HepG2 (cell line): ENCODE measurements at regions not wholly inside any gene's neighbourhood (a gene's known extent, or its start where the extent isn't known, plus 50 kb on each side); places are given as distances from the start of the nearest gene placed in this dataset.

Experiments
- ATAC-seq: fragments of 200-7000 bp; cut with Tn5 transposase; 3 replicates; pipeline ENCODE4 v1.9.1; 2020; ENCODE audit warnings: mild to moderate bottlenecking, moderate library complexity
- BruUV-seq: library from RNA; stranded (reverse); fragments of 400-500 nt; replicated peaks from 2 replicates; lab custom pipeline; 2021; lab: Mats Ljungman, UMichigan
- CTCF ChIA-PET: fragments of 300-600 bp; formaldehyde crosslinking; extraction: SDS; loops from one replicate; lab custom pipeline; 2021; ENCODE audit warnings: low total read pairs, inconsistent platforms, low intra/inter-chr PET ratio; lab: Yijun Ruan, JAX
- POLR2A ChIA-PET: fragments of 350-600 bp; sonication (Branson Sonifier 250); formaldehyde crosslinking; loops from one replicate; lab custom pipeline; 2020; ENCODE audit warnings: antibody characterized with exemption, inconsistent platforms; lab: Yijun Ruan, JAX
- DNase-seq: peaks from one replicate; pipeline ENCODE4 v3.0.0-alpha.2; 2015; ENCODE audit warnings: low spot score
- FAIRE-seq: peaks from 3 replicates; lab custom pipeline; 2011; peaks lifted over from hg19 to GRCh38; lab: Jason Lieb, UNC
- H2AFZ ChIP-seq: one replicate; pipeline ENCODE4 v1.6.1; 2011; ENCODE audit warnings: low read length, inconsistent platforms
- H3K27ac ChIP-seq: fragments of 300-600 bp; 3 replicates; pipeline ENCODE4 v1.8.0; 2011; ENCODE audit warnings: mixed run types, mild to moderate bottlenecking, mixed read lengths, low read length, inconsistent platforms; ENCODE audit not compliant: insufficient read depth; ENCODE audit errors: extremely low read length
- H3K27me3 ChIP-seq, 2 experiments: fragments of 200-600 bp in 1 of 2; 2 replicates in 1 of 2; 3 replicates in 1 of 2; pipeline versions ENCODE4 v1.6.0 to v1.8.0; 2011; ENCODE audit warnings: low read length in 2 of 2, mild to moderate bottlenecking in 2 of 2, moderate library complexity in 2 of 2, inconsistent platforms in 1 of 2; ENCODE audit not compliant: insufficient read depth in 2 of 2, control insufficient read depth in 1 of 2
- H3K36me3 ChIP-seq, 2 experiments: fragments of 200-600 bp in 1 of 2; replicated peaks in 1 of 2; 2 replicates in 1 of 2; 3 replicates in 1 of 2; pipeline versions ENCODE4 v1.5.1 to v1.8.0; 2011; ENCODE audit warnings: low read length in 2 of 2, inconsistent platforms in 1 of 2; ENCODE audit not compliant: insufficient read depth in 2 of 2, control insufficient read depth in 1 of 2
- H3K4me1 ChIP-seq: 2 replicates; pipeline ENCODE4 v1.5.1; 2012; ENCODE audit warnings: low read length, inconsistent platforms; ENCODE audit not compliant: insufficient read depth
- H3K4me2 ChIP-seq: 2 replicates; pipeline ENCODE4 v1.6.0; 2011; ENCODE audit warnings: low read depth, low read length, inconsistent platforms
- H3K4me3 ChIP-seq, 3 experiments: fragments of 200-600 bp in 1 of 3; sonication (generic), shearing (Covaris generic) in 1 of 3; replicated peaks in 1 of 3; 2 replicates each; pipeline ENCODE4 v1.5.1; 2011 to 2016; ENCODE audit warnings: low read length in 3 of 3, inconsistent platforms in 2 of 3, low read depth in 2 of 3, mild to moderate bottlenecking in 2 of 3, control low read depth in 1 of 3, mixed read lengths in 1 of 3; ENCODE audit not compliant: insufficient read depth in 1 of 3
- H3K79me2 ChIP-seq: one replicate; pipeline ENCODE4 v1.6.1; 2011; ENCODE audit warnings: low read length, inconsistent platforms; ENCODE audit not compliant: insufficient read depth
- H3K9ac ChIP-seq: 2 replicates; pipeline ENCODE4 v1.6.0; 2011; ENCODE audit warnings: mild to moderate bottlenecking, low read depth, low read length, inconsistent platforms; ENCODE audit not compliant: insufficient read depth
- H3K9me3 ChIP-seq: 2 replicates; pipeline ENCODE4 v1.5.1; 2012; ENCODE audit warnings: mild to moderate bottlenecking, low read length
- H4K20me1 ChIP-seq: 2 replicates; pipeline ENCODE4 v1.6.0; 2011; ENCODE audit warnings: inconsistent platforms, mild to moderate bottlenecking, low read length, moderate library complexity; ENCODE audit not compliant: insufficient read depth
- AHR ChIP-seq: IDR thresholded peaks from 2 replicates; pipeline ENCODE4 v1.6.1; 2018; ENCODE audit warnings: missing genetic modification reagents, missing compliant biosample characterization
- CREM ChIP-seq, 2 experiments: sonication (generic) in 1 of 2; formaldehyde crosslinking in 1 of 2; IDR thresholded peaks; 2 replicates each; pipeline versions ENCODE4 v1.4.0 to v1.6.1; 2016 to 2020; ENCODE audit warnings: antibody characterized with exemption in 1 of 2, mild to moderate bottlenecking in 1 of 2, missing genetic modification reagents in 1 of 2
- HNRNPK ChIP-seq: fragments of 200-400 bp; formaldehyde crosslinking; IDR thresholded peaks from 2 replicates; pipeline ENCODE4 v1.6.1; 2018; ENCODE audit warnings: low read length, low read depth, moderate library complexity, mild to moderate bottlenecking; ENCODE audit not compliant: poor library complexity, severe bottlenecking
- MXI1 ChIP-seq: IDR thresholded peaks from 3 replicates; pipeline ENCODE4 v1.6.1; 2012; ENCODE audit warnings: low read depth, low read length, inconsistent platforms, borderline replicate concordance
- NFRKB ChIP-seq: fragments of 450-650 bp; IDR thresholded peaks from 2 replicates; pipeline ENCODE4 v1.6.1; 2017
- NFYB ChIP-seq: sonication (generic); formaldehyde crosslinking; IDR thresholded peaks from 2 replicates; pipeline ENCODE4 v1.4.0; 2020; ENCODE audit warnings: missing genetic modification reagents
- NRL ChIP-seq: sonication (generic); formaldehyde crosslinking; IDR thresholded peaks from 2 replicates; pipeline ENCODE4 v1.5.0; 2020; ENCODE audit warnings: missing genetic modification reagents, mild to moderate bottlenecking, moderate library complexity, borderline replicate concordance
- TMF1 ChIP-seq: sonication (generic); formaldehyde crosslinking; IDR thresholded peaks from 2 replicates; pipeline ENCODE4 v1.8.1; 2022; ENCODE audit warnings: low read depth, missing genetic modification reagents
- TSC22D2 ChIP-seq: sonication (generic); formaldehyde crosslinking; IDR thresholded peaks from 2 replicates; pipeline ENCODE4 v1.5.1; 2020; ENCODE audit warnings: missing genetic modification reagents, mild to moderate bottlenecking, borderline replicate concordance
- ZFP62 ChIP-seq: sonication (generic); formaldehyde crosslinking; IDR thresholded peaks from 2 replicates; pipeline ENCODE4 v1.4.0; 2020; ENCODE audit warnings: missing genetic modification reagents
- ZNF441 ChIP-seq: sonication (generic); formaldehyde crosslinking; IDR thresholded peaks from 2 replicates; pipeline ENCODE4 v1.7.0; 2021; ENCODE audit warnings: missing genetic modification reagents, borderline replicate concordance
- ZNF557 ChIP-seq: sonication (generic); formaldehyde crosslinking; IDR thresholded peaks from 2 replicates; pipeline ENCODE4 v1.4.0; 2020; ENCODE audit warnings: missing genetic modification reagents
- ZSCAN31 ChIP-seq: sonication (generic); formaldehyde crosslinking; IDR thresholded peaks from 2 replicates; pipeline ENCODE4 v1.5.0; 2020; ENCODE audit warnings: low read depth, mild to moderate bottlenecking, missing genetic modification reagents
- WGBS: methylation state at CpG from one replicate; pipeline ENCODE4 v1.1.6; 2017; ENCODE audit warnings: low lambda C conversion rate; 5-methylcytosine and 5-hydroxymethylcytosine counted together
- in situ Hi-C: cut with HindIII; loops from 2 replicates; pipeline ENCODE4 v1.10.0; 2017; ENCODE audit warnings: low pct_unique_long_range_greater_than_20kb; ENCODE audit not compliant: extremely low pct_ligation_motif_present
- intact Hi-C: fragments of 100-400 bp; cut with micrococcal nuclease; formaldehyde crosslinking; loops from one replicate; pipeline ENCODE4 v1.10.0; 2022; ENCODE audit not compliant: unreplicated experiment
- TF ChIP-seq, protein P1 (sequence below): sonication (generic); formaldehyde crosslinking; IDR thresholded peaks from 2 replicates; pipeline ENCODE4 v1.5.1; 2020; ENCODE audit warnings: mild to moderate bottlenecking, missing genetic modification reagents
- TF ChIP-seq, protein P2 (sequence below): sonication (generic); formaldehyde crosslinking; conservative IDR thresholded peaks from 2 replicates; pipeline ENCODE4 v1.4.0; 2020; ENCODE audit warnings: missing genetic modification reagents
- TF ChIP-seq, protein P3 (sequence below): sonication (generic); formaldehyde crosslinking; IDR thresholded peaks from 2 replicates; pipeline ENCODE4 v1.8.1; 2022; ENCODE audit warnings: mild to moderate bottlenecking, missing genetic modification reagents
- TF ChIP-seq, protein P4 (sequence below): sonication (generic); formaldehyde crosslinking; conservative IDR thresholded peaks from 2 replicates; pipeline ENCODE4 v1.4.0; 2020; ENCODE audit warnings: missing genetic modification reagents

DNA sequence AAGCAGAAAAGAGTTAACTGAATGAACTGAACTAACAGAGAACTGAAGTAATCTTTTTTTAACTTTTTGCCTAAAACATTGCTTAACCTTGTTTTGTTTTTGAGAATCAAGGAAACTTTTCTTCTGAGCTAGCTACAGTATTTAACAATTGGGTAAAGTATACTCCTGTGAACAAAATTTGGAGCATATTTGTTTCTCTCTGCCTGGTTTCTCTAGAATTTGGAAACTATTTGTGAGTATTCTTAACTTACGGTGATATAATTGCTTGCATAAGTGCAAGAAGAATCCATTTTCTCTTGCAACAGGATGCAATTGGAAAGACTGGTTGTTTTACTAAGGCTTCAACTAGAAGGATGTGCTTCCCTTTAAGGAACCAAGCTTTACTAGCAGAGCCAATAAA is 65.9 kb upstream of the FAM98A start:
- intact Hi-C loops: no loop called here
- ATAC-seq: no peak
- DNase-seq: no peak

More for the DNA sequence above, 65.9 kb upstream of the FAM98A start:
- WGBS: 24% methylated on average over 1 of the region's 1 CpG
- Histone ChIP-seq H4K20me1 (no peaks in the 10 kb centered on the region), H3K27ac (no peak overlapping the region), H3K79me2 (no peaks in the 10 kb centered on the region), H3K36me3 (no peaks in the 10 kb centered on the region), H3K4me1 (no peaks in the 10 kb centered on the region), H3K9ac (no peak overlapping the region), H3K27me3 (no peaks in the 10 kb centered on the region), H3K9me3 (peaks cover 14% of the 10 kb centered on the region), H3K4me3 (no peak overlapping the region), H2AFZ (no peak overlapping the region), H3K4me2 (no peak overlapping the region)
- no peak for FAIRE-seq
- TF ChIP-seq NRL (CRISPR knock-in tag): no peak
- TF ChIP-seq TSC22D2: no peak
- TF ChIP-seq ZNF441: no peak
- no peak for TF ChIP-seq ZNF557 (CRISPR knock-in tag)
- no peak for TF ChIP-seq ZFP62 (CRISPR knock-in tag)
- TF ChIP-seq, protein P1, sequence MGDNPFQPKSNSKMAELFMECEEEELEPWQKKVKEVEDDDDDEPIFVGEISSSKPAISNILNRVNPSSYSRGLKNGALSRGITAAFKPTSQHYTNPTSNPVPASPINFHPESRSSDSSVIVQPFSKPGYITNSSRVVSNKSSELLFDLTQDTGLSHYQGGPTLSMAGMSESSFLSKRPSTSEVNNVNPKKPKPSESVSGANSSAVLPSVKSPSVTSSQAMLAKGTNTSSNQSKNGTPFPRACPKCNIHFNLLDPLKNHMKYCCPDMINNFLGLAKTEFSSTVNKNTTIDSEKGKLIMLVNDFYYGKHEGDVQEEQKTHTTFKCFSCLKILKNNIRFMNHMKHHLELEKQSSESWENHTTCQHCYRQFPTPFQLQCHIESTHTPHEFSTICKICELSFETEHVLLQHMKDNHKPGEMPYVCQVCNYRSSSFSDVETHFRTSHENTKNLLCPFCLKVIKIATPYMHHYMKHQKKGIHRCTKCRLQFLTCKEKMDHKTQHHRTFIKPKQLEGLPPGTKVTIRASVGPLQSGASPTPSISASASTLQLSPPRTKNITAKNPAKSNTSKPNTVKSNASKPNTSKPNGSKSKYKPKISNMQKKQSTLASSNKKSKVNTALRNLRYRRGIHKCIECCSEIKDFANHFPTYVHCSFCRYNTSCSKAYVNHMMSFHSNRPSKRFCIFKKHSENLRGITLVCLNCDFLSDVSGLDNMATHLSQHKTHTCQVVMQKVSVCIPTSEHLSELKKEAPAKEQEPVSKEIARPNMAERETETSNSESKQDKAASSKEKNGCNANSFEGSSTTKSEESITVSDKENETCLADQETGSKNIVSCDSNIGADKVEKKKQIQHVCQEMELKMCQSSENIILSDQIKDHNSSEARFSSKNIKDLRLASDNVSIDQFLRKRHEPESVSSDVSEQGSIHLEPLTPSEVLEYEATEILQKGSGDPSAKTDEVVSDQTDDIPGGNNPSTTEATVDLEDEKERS (CRISPR knock-in tag): no peak
- TF ChIP-seq AHR (CRISPR knock-in tag): no peak
- TF ChIP-seq MXI1: no peak
- no peak for TF ChIP-seq ZSCAN31 (CRISPR knock-in tag)
- TF ChIP-seq, protein P2, sequence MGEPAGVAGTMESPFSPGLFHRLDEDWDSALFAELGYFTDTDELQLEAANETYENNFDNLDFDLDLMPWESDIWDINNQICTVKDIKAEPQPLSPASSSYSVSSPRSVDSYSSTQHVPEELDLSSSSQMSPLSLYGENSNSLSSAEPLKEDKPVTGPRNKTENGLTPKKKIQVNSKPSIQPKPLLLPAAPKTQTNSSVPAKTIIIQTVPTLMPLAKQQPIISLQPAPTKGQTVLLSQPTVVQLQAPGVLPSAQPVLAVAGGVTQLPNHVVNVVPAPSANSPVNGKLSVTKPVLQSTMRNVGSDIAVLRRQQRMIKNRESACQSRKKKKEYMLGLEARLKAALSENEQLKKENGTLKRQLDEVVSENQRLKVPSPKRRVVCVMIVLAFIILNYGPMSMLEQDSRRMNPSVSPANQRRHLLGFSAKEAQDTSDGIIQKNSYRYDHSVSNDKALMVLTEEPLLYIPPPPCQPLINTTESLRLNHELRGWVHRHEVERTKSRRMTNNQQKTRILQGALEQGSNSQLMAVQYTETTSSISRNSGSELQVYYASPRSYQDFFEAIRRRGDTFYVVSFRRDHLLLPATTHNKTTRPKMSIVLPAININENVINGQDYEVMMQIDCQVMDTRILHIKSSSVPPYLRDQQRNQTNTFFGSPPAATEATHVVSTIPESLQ (CRISPR knock-in tag): no peak
- TF ChIP-seq, protein P3, sequence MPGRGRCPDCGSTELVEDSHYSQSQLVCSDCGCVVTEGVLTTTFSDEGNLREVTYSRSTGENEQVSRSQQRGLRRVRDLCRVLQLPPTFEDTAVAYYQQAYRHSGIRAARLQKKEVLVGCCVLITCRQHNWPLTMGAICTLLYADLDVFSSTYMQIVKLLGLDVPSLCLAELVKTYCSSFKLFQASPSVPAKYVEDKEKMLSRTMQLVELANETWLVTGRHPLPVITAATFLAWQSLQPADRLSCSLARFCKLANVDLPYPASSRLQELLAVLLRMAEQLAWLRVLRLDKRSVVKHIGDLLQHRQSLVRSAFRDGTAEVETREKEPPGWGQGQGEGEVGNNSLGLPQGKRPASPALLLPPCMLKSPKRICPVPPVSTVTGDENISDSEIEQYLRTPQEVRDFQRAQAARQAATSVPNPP: no peak
- TF ChIP-seq, protein P4, sequence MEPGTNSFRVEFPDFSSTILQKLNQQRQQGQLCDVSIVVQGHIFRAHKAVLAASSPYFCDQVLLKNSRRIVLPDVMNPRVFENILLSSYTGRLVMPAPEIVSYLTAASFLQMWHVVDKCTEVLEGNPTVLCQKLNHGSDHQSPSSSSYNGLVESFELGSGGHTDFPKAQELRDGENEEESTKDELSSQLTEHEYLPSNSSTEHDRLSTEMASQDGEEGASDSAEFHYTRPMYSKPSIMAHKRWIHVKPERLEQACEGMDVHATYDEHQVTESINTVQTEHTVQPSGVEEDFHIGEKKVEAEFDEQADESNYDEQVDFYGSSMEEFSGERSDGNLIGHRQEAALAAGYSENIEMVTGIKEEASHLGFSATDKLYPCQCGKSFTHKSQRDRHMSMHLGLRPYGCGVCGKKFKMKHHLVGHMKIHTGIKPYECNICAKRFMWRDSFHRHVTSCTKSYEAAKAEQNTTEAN: no peak
- TF ChIP-seq TMF1: no peak
- no peak for TF ChIP-seq NFYB
- TF ChIP-seq HNRNPK: no peak
- no peak for TF ChIP-seq CREM (IDR thresholded peaks at IDR 0.05)
- no peak for TF ChIP-seq CREM (CRISPR knock-in tag; IDR thresholded peaks at IDR 0.05)
- no peak for TF ChIP-seq NFRKB
- in situ Hi-C loops: no loop called here
- BruUV-seq: no TSS peak
- POLR2A ChIA-PET: no interaction called here
- CTCF ChIA-PET: no interaction called here
